ENCODE measurements at regions not wholly inside any gene's neighbourhood (a gene's known extent, or its start where the extent isn't known, plus 50 kb on each side); places are given as distances from the start of the nearest gene placed in this dataset.

- DNase-seq (ENCODE audit: low read depth): no peak
- TF ChIP-seq CTCF (IDR thresholded peaks at IDR 0.05; ENCODE audit: insufficient read depth, low read length, poor library complexity, severe bottlenecking): no peak
- Histone ChIP-seq H3K27me3 (ENCODE audit: control insufficient read depth, insufficient read depth, low read length) (no peaks in the 10 kb centered on the region), H3K36me3 (ENCODE audit: control insufficient read depth, insufficient read depth, low read length) (no peaks in the 10 kb centered on the region), H3K4me3 (ENCODE audit: low read depth, low read length) (no peak overlapping the region)
Observed at GRCh38 chr9:31302620-31303418, 1081.6 kb upstream of the ACO1 start.

GRCh38 chr9:31304576-31304975 is 1079.9 kb upstream of the ACO1 start:
- H3K36me3 ChIP-seq (ENCODE audit: control insufficient read depth, insufficient read depth, low read length): no peaks in the 10 kb centered on the region
- peak; percentile 61 for DNase-seq (ENCODE audit: low read depth)
- H3K4me3 ChIP-seq (ENCODE audit: low read depth, low read length): no peak overlapping the region
- H3K27me3 ChIP-seq (ENCODE audit: control insufficient read depth, insufficient read depth, low read length): no peaks in the 10 kb centered on the region
- TF ChIP-seq CTCF (IDR thresholded peaks at IDR 0.05; ENCODE audit: insufficient read depth, low read length, poor library complexity, severe bottlenecking): no peak

GRCh38 chr9:31314241-31314640 is 1070.2 kb upstream of the ACO1 start:
- H3K27me3 ChIP-seq (ENCODE audit: control insufficient read depth, insufficient read depth, low read length): no peaks in the 10 kb centered on the region
- DNase-seq (ENCODE audit: low read depth): no peak
- H3K36me3 ChIP-seq (ENCODE audit: control insufficient read depth, insufficient read depth, low read length): no peaks in the 10 kb centered on the region
- no peak overlapping the region for H3K4me3 ChIP-seq (ENCODE audit: low read depth, low read length)
- TF ChIP-seq CTCF (IDR thresholded peaks at IDR 0.05; ENCODE audit: insufficient read depth, low read length, poor library complexity, severe bottlenecking): no peak

GRCh38 chr9:31320494-31320893 is 1063.9 kb upstream of the ACO1 start:
- no peak for TF ChIP-seq CTCF (IDR thresholded peaks at IDR 0.05; ENCODE audit: insufficient read depth, low read length, poor library complexity, severe bottlenecking)
- H3K36me3 ChIP-seq (ENCODE audit: control insufficient read depth, insufficient read depth, low read length): no peaks in the 10 kb centered on the region
- DNase-seq (ENCODE audit: low read depth): no peak

GRCh38 chr9:31321256-31321655 is 1063.2 kb upstream of the ACO1 start:
- no peak for TF ChIP-seq CTCF (IDR thresholded peaks at IDR 0.05; ENCODE audit: insufficient read depth, low read length, poor library complexity, severe bottlenecking)
- Histone ChIP-seq H3K4me3 (ENCODE audit: low read depth, low read length) (no peak overlapping the region), H3K27me3 (ENCODE audit: control insufficient read depth, insufficient read depth, low read length) (no peaks in the 10 kb centered on the region), H3K36me3 (ENCODE audit: control insufficient read depth, insufficient read depth, low read length) (no peaks in the 10 kb centered on the region)
- no peak for DNase-seq (ENCODE audit: low read depth)

More at GRCh38 chr9:31320494-31320893, 1063.9 kb upstream of the ACO1 start:
- Histone ChIP-seq H3K27me3 (ENCODE audit: control insufficient read depth, insufficient read depth, low read length) (no peaks in the 10 kb centered on the region), H3K4me3 (ENCODE audit: low read depth, low read length) (no peak overlapping the region)

GRCh38 chr9:31321686-31322085 is 1062.8 kb upstream of the ACO1 start:
- Histone ChIP-seq H3K36me3 (ENCODE audit: control insufficient read depth, insufficient read depth, low read length) (no peaks in the 10 kb centered on the region), H3K4me3 (ENCODE audit: low read depth, low read length) (no peak overlapping the region), H3K27me3 (ENCODE audit: control insufficient read depth, insufficient read depth, low read length) (no peaks in the 10 kb centered on the region)
- DNase-seq (ENCODE audit: low read depth): no peak
- TF ChIP-seq CTCF (IDR thresholded peaks at IDR 0.05; ENCODE audit: insufficient read depth, low read length, poor library complexity, severe bottlenecking): no peak

Measured in kidney epithelial cell (primary cell).